ENCODE measurements at regions not wholly inside any gene's neighbourhood (a gene's known extent, or its start where the extent isn't known, plus 50 kb on each side); places are given as distances from the start of the nearest gene placed in this dataset.

- intact Hi-C loops (cut with DNase I) = no loop called here
- Histone ChIP-seq H3K27ac (no peak overlapping the region), H3K9me3 (no peaks in the 10 kb centered on the region), H3K36me3 (no peaks in the 10 kb centered on the region), H3K4me3 (no peak overlapping the region), H3K27me3 (no peaks in the 10 kb centered on the region), H3K4me1 (no peaks in the 10 kb centered on the region)
- DNase-seq (no peak), ATAC-seq (no peak)
- no peak for TF ChIP-seq CTCF (IDR thresholded peaks at IDR 0.05)
These were observed 205.1 kb downstream of the MACC1 start for GRCh38 chr7:20012100-20012499.

GRCh38 chr7:20010877-20011276, 206.3 kb downstream of the MACC1 start:
- Histone ChIP-seq H3K4me1 (no peaks in the 10 kb centered on the region), H3K4me3 (no peak overlapping the region), H3K27ac (no peak overlapping the region), H3K36me3 (no peaks in the 10 kb centered on the region), H3K9me3 (no peaks in the 10 kb centered on the region), H3K27me3 (no peaks in the 10 kb centered on the region)
- ATAC-seq (no peak), DNase-seq (no peak)
- no peak for TF ChIP-seq CTCF (IDR thresholded peaks at IDR 0.05)
- intact Hi-C loops (cut with DNase I) = no loop called here

- intact Hi-C loops (cut with DNase I) = no loop called here
- DNase-seq (no peak), ATAC-seq (no peak)
- Histone ChIP-seq H3K4me3 (no peak overlapping the region), H3K4me1 (no peaks in the 10 kb centered on the region), H3K9me3 (no peaks in the 10 kb centered on the region), H3K27me3 (no peaks in the 10 kb centered on the region), H3K27ac (no peak overlapping the region), H3K36me3 (no peaks in the 10 kb centered on the region)
- TF ChIP-seq CTCF (IDR thresholded peaks at IDR 0.05) = no peak
These were observed 209.7 kb downstream of the MACC1 start for GRCh38 chr7:20007510-20007909.

- H3K27me3 ChIP-seq = no peaks in the 10 kb centered on the region
- ATAC-seq (no peak), DNase-seq (no peak)
- no peak overlapping the region for H3K4me3 ChIP-seq
- no peaks in the 10 kb centered on the region for H3K36me3 ChIP-seq
- H3K27ac ChIP-seq = no peak overlapping the region
- H3K4me1 ChIP-seq = no peaks in the 10 kb centered on the region
- intact Hi-C loops (cut with DNase I) = no loop called here
- H3K9me3 ChIP-seq = no peaks in the 10 kb centered on the region
- TF ChIP-seq CTCF (IDR thresholded peaks at IDR 0.05) = no peak
These were observed 212.1 kb downstream of the MACC1 start for GRCh38 chr7:20005081-20005480.

- no peak overlapping the region for H3K27ac ChIP-seq
- H3K4me1 ChIP-seq = no peaks in the 10 kb centered on the region
- H3K4me3 ChIP-seq = no peak overlapping the region
- no peaks in the 10 kb centered on the region for H3K36me3 ChIP-seq
- H3K9me3 ChIP-seq = no peaks in the 10 kb centered on the region
- intact Hi-C loops (cut with DNase I) = no loop called here
- DNase-seq (no peak), ATAC-seq (no peak)
- H3K27me3 ChIP-seq = no peaks in the 10 kb centered on the region
- TF ChIP-seq CTCF (IDR thresholded peaks at IDR 0.05) = no peak
These were observed 217.5 kb downstream of the MACC1 start for GRCh38 chr7:19999681-20000080.

Data from left lung (tissue), 4 donors.